ENCODE measurements at regions not wholly inside any gene's neighbourhood (a gene's known extent, or its start where the extent isn't known, plus 50 kb on each side); places are given as distances from the start of the nearest gene placed in this dataset.

DNA sequence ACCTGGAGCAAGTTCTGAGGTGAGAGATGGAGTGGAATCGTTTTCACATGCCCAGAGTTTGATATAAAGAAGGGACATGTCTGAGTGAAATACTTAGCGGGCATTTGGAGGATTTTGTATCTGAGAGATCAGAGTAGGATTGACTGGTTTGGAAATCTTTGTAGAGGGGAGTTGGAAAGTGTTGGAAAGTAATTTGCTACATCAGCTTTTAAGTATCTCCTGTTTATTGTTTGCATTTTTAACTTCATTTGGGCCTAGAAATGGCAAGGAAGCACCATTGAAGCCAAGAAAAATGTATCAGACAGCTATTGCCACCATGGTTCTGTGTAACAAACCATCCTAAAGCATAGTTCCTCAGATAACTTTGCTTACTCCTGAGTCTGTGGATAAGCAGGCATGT, 1015.1 kb upstream of the EEF2KMT start:
- Histone ChIP-seq H3K36me3 (ENCODE audit: low read length) (no peaks in the 10 kb centered on the region), H3K27ac (ENCODE audit: low read depth, low read length) (no peak overlapping the region), H3F3A (ENCODE audit: insufficient read depth) (no peaks in the 10 kb centered on the region), H3K9me3 (ENCODE audit: insufficient read depth, low read length) (no peaks in the 10 kb centered on the region), H2AFZ (ENCODE audit: low read depth, low read length, severe bottlenecking) (no peak overlapping the region), H4K20me1 (ENCODE audit: low read depth, low read length) (no peaks in the 10 kb centered on the region), H3K4me3 (ENCODE audit: insufficient read depth, low read length, poor library complexity, severe bottlenecking) (no peak overlapping the region), H3K9me2 (replicated peaks; ENCODE audit: insufficient read depth, low read length) (no peaks in the 10 kb centered on the region), H3K4me2 (ENCODE audit: low read depth, low read length, poor library complexity, severe bottlenecking) (no peak overlapping the region), H3K79me2 (ENCODE audit: insufficient read depth, low read length) (no peaks in the 10 kb centered on the region), H3K9ac (ENCODE audit: low read length) (no peak overlapping the region), H3K27me3 (ENCODE audit: low read length) (no peaks in the 10 kb centered on the region)
- TF ChIP-seq, protein P1, sequence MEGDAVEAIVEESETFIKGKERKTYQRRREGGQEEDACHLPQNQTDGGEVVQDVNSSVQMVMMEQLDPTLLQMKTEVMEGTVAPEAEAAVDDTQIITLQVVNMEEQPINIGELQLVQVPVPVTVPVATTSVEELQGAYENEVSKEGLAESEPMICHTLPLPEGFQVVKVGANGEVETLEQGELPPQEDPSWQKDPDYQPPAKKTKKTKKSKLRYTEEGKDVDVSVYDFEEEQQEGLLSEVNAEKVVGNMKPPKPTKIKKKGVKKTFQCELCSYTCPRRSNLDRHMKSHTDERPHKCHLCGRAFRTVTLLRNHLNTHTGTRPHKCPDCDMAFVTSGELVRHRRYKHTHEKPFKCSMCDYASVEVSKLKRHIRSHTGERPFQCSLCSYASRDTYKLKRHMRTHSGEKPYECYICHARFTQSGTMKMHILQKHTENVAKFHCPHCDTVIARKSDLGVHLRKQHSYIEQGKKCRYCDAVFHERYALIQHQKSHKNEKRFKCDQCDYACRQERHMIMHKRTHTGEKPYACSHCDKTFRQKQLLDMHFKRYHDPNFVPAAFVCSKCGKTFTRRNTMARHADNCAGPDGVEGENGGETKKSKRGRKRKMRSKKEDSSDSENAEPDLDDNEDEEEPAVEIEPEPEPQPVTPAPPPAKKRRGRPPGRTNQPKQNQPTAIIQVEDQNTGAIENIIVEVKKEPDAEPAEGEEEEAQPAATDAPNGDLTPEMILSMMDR (IDR thresholded peaks at IDR 0.05; ENCODE audit: insufficient read depth, low read length, poor library complexity, severe bottlenecking) = no peak
- TF ChIP-seq EZH2phosphoT487 (conservative IDR thresholded peaks at IDR 0.05; ENCODE audit: low read length) = no peak

DNA sequence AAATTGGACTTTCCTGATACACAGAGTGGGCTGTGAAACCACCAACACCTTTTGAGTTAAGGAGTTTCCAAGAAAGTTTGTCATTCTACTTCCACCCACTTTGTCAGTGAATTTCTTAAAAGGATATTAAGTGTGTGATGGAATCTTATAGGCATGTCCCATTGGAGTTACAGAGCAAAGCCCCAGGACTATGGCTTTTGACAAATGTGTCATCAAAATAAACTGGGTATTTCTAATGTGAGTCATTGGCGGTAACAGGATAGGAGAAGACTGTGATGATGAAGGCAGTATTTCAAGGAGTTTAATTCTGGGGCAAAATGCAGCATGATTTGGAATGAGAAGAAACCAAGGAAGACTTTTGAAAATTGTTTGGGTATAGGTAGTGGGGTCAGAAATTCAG, 1013.8 kb upstream of the EEF2KMT start:
- TF ChIP-seq, protein P1 (IDR thresholded peaks at IDR 0.05; ENCODE audit: insufficient read depth, low read length, poor library complexity, severe bottlenecking) = no peak
- TF ChIP-seq EZH2phosphoT487 (conservative IDR thresholded peaks at IDR 0.05; ENCODE audit: low read length) = no peak

DNA sequence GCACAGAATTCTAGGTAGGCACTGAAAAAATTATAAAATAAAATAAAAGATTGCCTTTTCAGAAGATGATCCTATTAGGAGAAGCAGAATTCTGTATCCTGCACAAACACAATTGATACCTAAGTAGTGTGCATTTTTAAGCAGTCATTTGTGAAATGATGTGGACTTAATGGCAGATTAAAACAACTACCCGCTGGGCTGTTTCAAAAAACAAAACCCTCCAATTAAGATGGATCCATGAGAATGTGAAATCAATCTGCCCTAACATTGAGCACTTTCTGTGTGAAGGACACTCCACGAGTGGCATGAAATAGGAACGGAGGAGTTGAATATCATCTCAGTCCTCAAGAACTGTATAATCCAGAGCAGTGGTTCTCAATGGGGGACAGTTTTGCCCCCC, 1012.8 kb upstream of the EEF2KMT start:
- Histone ChIP-seq H3F3A (ENCODE audit: insufficient read depth) (no peaks in the 10 kb centered on the region), H2AFZ (ENCODE audit: low read depth, low read length, severe bottlenecking) (no peak overlapping the region), H3K27me3 (ENCODE audit: low read length) (no peaks in the 10 kb centered on the region), H3K27ac (ENCODE audit: low read depth, low read length) (no peak overlapping the region), H3K9me2 (replicated peaks; ENCODE audit: insufficient read depth, low read length) (no peaks in the 10 kb centered on the region), H4K20me1 (ENCODE audit: low read depth, low read length) (no peaks in the 10 kb centered on the region), H3K9me3 (ENCODE audit: insufficient read depth, low read length) (no peaks in the 10 kb centered on the region), H3K9ac (ENCODE audit: low read length) (no peak overlapping the region), H3K36me3 (ENCODE audit: low read length) (no peaks in the 10 kb centered on the region), H3K4me3 (ENCODE audit: insufficient read depth, low read length, poor library complexity, severe bottlenecking) (no peak overlapping the region), H3K4me2 (ENCODE audit: low read depth, low read length, poor library complexity, severe bottlenecking) (no peak overlapping the region), H3K79me2 (ENCODE audit: insufficient read depth, low read length) (no peaks in the 10 kb centered on the region)
- TF ChIP-seq, protein P1 (IDR thresholded peaks at IDR 0.05; ENCODE audit: insufficient read depth, low read length, poor library complexity, severe bottlenecking) = no peak
- no peak for TF ChIP-seq EZH2phosphoT487 (conservative IDR thresholded peaks at IDR 0.05; ENCODE audit: low read length)

More for the DNA sequence above, 1013.8 kb upstream of the EEF2KMT start:
- H3K9ac ChIP-seq (ENCODE audit: low read length) = no peak overlapping the region
- no peak overlapping the region for H3K4me3 ChIP-seq (ENCODE audit: insufficient read depth, low read length, poor library complexity, severe bottlenecking)
- H2AFZ ChIP-seq (ENCODE audit: low read depth, low read length, severe bottlenecking) = no peak overlapping the region
- no peaks in the 10 kb centered on the region for H3K9me2 ChIP-seq (replicated peaks; ENCODE audit: insufficient read depth, low read length)
- no peaks in the 10 kb centered on the region for H3K9me3 ChIP-seq (ENCODE audit: insufficient read depth, low read length)
- H3K27ac ChIP-seq (ENCODE audit: low read depth, low read length) = no peak overlapping the region
- H3K27me3 ChIP-seq (ENCODE audit: low read length) = no peaks in the 10 kb centered on the region
- no peaks in the 10 kb centered on the region for H3K36me3 ChIP-seq (ENCODE audit: low read length)
- no peaks in the 10 kb centered on the region for H3K79me2 ChIP-seq (ENCODE audit: insufficient read depth, low read length)
- H3K4me2 ChIP-seq (ENCODE audit: low read depth, low read length, poor library complexity, severe bottlenecking) = no peak overlapping the region
- no peaks in the 10 kb centered on the region for H3F3A ChIP-seq (ENCODE audit: insufficient read depth)
- H4K20me1 ChIP-seq (ENCODE audit: low read depth, low read length) = no peaks in the 10 kb centered on the region

All from SU-DHL-6 (cell line).